CD4-positive, alpha-beta T cell (primary cell): ENCODE measurements at regions not wholly inside any gene's neighbourhood (a gene's known extent, or its start where the extent isn't known, plus 50 kb on each side); places are given as distances from the start of the nearest gene placed in this dataset.

ENCODE experiments used
- ATAC-seq: fragments of 200-7000 bp; cut with Tn5 transposase; one replicate; pipeline ENCODE4 v1.10.0; 2022; ENCODE audit warnings: mild to moderate bottlenecking; ENCODE audit not compliant: poor library complexity
- CTCF ChIA-PET: fragments of 350-600 bp; sonication (Branson Sonifier 250); formaldehyde crosslinking; loops from one replicate; lab custom pipeline; 2021; ENCODE audit warnings: antibody characterized with exemption, inconsistent platforms; lab: Charles Lee
- POLR2A ChIA-PET: fragments of 350-600 bp; sonication (Branson Sonifier 250); formaldehyde crosslinking; loops from one replicate; lab custom pipeline; 2021; ENCODE audit warnings: antibody characterized with exemption, inconsistent platforms; lab: Charles Lee
- DNase-seq, 14 experiments: peaks; one replicate each; pipeline ENCODE4 v3.0.0-alpha.2; 2013 to 2020; ENCODE audit warnings: mixed read lengths in 2 of 14
- H3K27ac ChIP-seq, 2 donors: one replicate each; pipeline versions ENCODE4 v1.5.1 to v1.7.0; 2013; ENCODE audit warnings: low read length in 2 of 2, low read depth in 1 of 2, mild to moderate bottlenecking in 1 of 2
- H3K27me3 ChIP-seq, 2 experiments: 1 replicate in 1 of 2; 2 replicates in 1 of 2; pipeline versions ENCODE4 v1.6.1 to v1.7.0; 2013; ENCODE audit warnings: low read length in 2 of 2, control low read depth in 1 of 2, mild to moderate bottlenecking in 1 of 2, moderate library complexity in 1 of 2; ENCODE audit not compliant: insufficient read depth in 2 of 2, control insufficient read depth in 1 of 2
- H3K36me3 ChIP-seq: one replicate; pipeline ENCODE4 v1.6.1; 2013; ENCODE audit warnings: low read length, control low read depth; ENCODE audit not compliant: insufficient read depth
- H3K4me1 ChIP-seq: one replicate; pipeline ENCODE4 v1.6.1; 2013; ENCODE audit warnings: low read length, control low read depth; ENCODE audit not compliant: insufficient read depth
- H3K4me3 ChIP-seq: one replicate; pipeline ENCODE4 v1.5.1; 2013; ENCODE audit warnings: mild to moderate bottlenecking, low read length, moderate library complexity
- H3K9me3 ChIP-seq, 2 experiments: 1 replicate in 1 of 2; 2 replicates in 1 of 2; pipeline versions ENCODE4 v1.6.1 to v1.7.0; 2013; ENCODE audit warnings: low read length in 2 of 2, mild to moderate bottlenecking in 2 of 2, control low read depth in 1 of 2, moderate library complexity in 1 of 2; ENCODE audit not compliant: control insufficient read depth in 1 of 2, insufficient read depth in 1 of 2
- H3K27ac Mint-ChIP-seq: one replicate; pipeline ENCODE4 v1.8.0; 2020; ENCODE audit warnings: mixed read lengths
- H3K27me3 Mint-ChIP-seq: one replicate; pipeline ENCODE4 v1.8.0; 2021; ENCODE audit warnings: mixed read lengths
- H3K36me3 Mint-ChIP-seq: one replicate; pipeline ENCODE4 v1.8.0; 2021; ENCODE audit warnings: low read depth, mixed read lengths
- H3K4me1 Mint-ChIP-seq: one replicate; pipeline ENCODE4 v1.8.0; 2021; ENCODE audit warnings: low read depth, mixed read lengths
- H3K4me3 Mint-ChIP-seq: one replicate; pipeline ENCODE4 v1.8.0; 2020; ENCODE audit warnings: mild to moderate bottlenecking, mixed read lengths
- H3K9me3 Mint-ChIP-seq: one replicate; pipeline ENCODE4 v1.8.0; 2020; ENCODE audit warnings: mixed read lengths
- intact Hi-C, 2 experiments: fragments of 100-400 bp; cut with DNase I in 1 of 2; cut with micrococcal nuclease in 1 of 2; formaldehyde crosslinking; loops; one replicate each; pipeline versions ENCODE4 v1.15.1 to v1.9.0; 2023 to 2025; cut with DNase I, micrococcal nuclease
- TF ChIP-seq, protein P1 (sequence below): fragments of 200-600 bp; IDR thresholded peaks from one replicate; pipeline ENCODE4 v1.8.0; 2022; ENCODE audit warnings: antibody characterized with exemption, mild to moderate bottlenecking

GRCh38 chr6:33908025-33908424 lies 104.2 kb upstream of the MLN start:
- H3K27ac ChIP-seq, result no peak overlapping the region
- TF ChIP-seq, protein P1, sequence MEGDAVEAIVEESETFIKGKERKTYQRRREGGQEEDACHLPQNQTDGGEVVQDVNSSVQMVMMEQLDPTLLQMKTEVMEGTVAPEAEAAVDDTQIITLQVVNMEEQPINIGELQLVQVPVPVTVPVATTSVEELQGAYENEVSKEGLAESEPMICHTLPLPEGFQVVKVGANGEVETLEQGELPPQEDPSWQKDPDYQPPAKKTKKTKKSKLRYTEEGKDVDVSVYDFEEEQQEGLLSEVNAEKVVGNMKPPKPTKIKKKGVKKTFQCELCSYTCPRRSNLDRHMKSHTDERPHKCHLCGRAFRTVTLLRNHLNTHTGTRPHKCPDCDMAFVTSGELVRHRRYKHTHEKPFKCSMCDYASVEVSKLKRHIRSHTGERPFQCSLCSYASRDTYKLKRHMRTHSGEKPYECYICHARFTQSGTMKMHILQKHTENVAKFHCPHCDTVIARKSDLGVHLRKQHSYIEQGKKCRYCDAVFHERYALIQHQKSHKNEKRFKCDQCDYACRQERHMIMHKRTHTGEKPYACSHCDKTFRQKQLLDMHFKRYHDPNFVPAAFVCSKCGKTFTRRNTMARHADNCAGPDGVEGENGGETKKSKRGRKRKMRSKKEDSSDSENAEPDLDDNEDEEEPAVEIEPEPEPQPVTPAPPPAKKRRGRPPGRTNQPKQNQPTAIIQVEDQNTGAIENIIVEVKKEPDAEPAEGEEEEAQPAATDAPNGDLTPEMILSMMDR, result no peak
- H3K27me3 ChIP-seq, result no peaks in the 10 kb centered on the region
- POLR2A ChIA-PET, result no interaction called here
- no peak overlapping the region for H3K4me3 ChIP-seq
- no peaks in the 10 kb centered on the region for H3K36me3 Mint-ChIP-seq
- CTCF ChIA-PET, result no interaction called here
- no peak for DNase-seq
- peaks cover 93% of the 10 kb centered on the region for H3K4me1 ChIP-seq
- H3K4me1 Mint-ChIP-seq, result peaks cover 89% of the 10 kb centered on the region
- H3K9me3 ChIP-seq, result no peaks in the 10 kb centered on the region
- H3K36me3 ChIP-seq, result no peaks in the 10 kb centered on the region
- no peaks in the 10 kb centered on the region for H3K9me3 Mint-ChIP-seq
- ATAC-seq, result no peak
- H3K27ac Mint-ChIP-seq, result peak overlapping the region; percentile 85
- H3K4me3 Mint-ChIP-seq, result no peak overlapping the region
- intact Hi-C loops, result loop anchor here in 1 of 2 experiments (10.0 kb wide), 2 partner anchors 47 to 123 kb away; partner anchors contain the start of gene LEMD2
- no peaks in the 10 kb centered on the region for H3K27me3 Mint-ChIP-seq

DNA sequence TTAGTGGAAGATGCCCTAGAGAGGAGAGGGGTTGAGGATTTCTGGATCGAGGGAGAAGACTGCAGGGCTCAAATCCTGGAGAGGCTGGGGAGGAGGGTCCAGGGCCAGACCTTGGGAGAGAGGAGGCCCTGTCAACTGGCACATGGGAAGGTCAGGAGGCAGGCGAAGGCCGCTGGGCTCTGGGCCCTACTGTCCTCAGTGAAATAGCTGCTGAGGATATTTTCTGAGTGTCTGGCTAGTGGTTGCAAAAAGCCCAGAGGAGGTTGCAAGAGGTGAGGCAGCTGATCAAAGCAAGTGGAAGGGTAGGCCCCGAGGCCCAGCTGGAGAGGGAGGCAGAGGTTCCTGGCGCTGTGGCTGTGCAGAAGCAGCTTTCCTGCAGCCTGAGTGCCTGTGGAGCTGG lies 103.4 kb upstream of the MLN start:
- H3K36me3 Mint-ChIP-seq, result no peaks in the 10 kb centered on the region
- ChIA-PET CTCF (no interaction called here), POLR2A (no interaction called here)
- peaks cover 93% of the 10 kb centered on the region for H3K4me1 ChIP-seq
- no peaks in the 10 kb centered on the region for H3K27me3 Mint-ChIP-seq
- H3K4me3 ChIP-seq, result no peak overlapping the region
- no peak for DNase-seq
- H3K4me1 Mint-ChIP-seq, result peaks cover 89% of the 10 kb centered on the region
- H3K27ac ChIP-seq, result no peak overlapping the region
- no peaks in the 10 kb centered on the region for H3K9me3 ChIP-seq
- H3K27me3 ChIP-seq, result no peaks in the 10 kb centered on the region
- no peak for ATAC-seq
- no peaks in the 10 kb centered on the region for H3K9me3 Mint-ChIP-seq
- TF ChIP-seq, protein P1, result no peak
- H3K4me3 Mint-ChIP-seq, result peak overlapping the region; percentile 49
- H3K36me3 ChIP-seq, result no peaks in the 10 kb centered on the region
- intact Hi-C loops, result loop anchor here in 1 of 2 experiments (10.0 kb wide), 2 partner anchors 48 to 122 kb away; partner anchors contain the start of gene LEMD2
- H3K27ac Mint-ChIP-seq, result peak overlapping the region; percentile 85

- intact Hi-C loops, result loop anchor here in 1 of 2 experiments (10.0 kb wide), 2 partner anchors 48 to 122 kb away; partner anchors contain the start of gene LEMD2
- Mint-ChIP-seq H3K36me3 (no peaks in the 10 kb centered on the region), H3K27me3 (no peaks in the 10 kb centered on the region), H3K9me3 (no peaks in the 10 kb centered on the region), H3K27ac (peak overlapping the region; percentile 85), H3K4me3 (peak overlapping the region; percentile 43), H3K4me1 (peaks cover 89% of the 10 kb centered on the region)
- ChIA-PET POLR2A (no interaction called here), CTCF (no interaction called here)
- ATAC-seq (no peak), DNase-seq (no peak)
- Histone ChIP-seq H3K27ac (peak overlapping the region; percentile 66 to 72), H3K9me3 (no peaks in the 10 kb centered on the region), H3K4me3 (no peak overlapping the region), H3K36me3 (no peaks in the 10 kb centered on the region), H3K27me3 (no peaks in the 10 kb centered on the region), H3K4me1 (peaks cover 88% of the 10 kb centered on the region)
- TF ChIP-seq, protein P1, result no peak
These were observed 102.6 kb upstream of the MLN start for GRCh38 chr6:33906439-33906838.
